DND-41 (cell line): ENCODE measurements at regions not wholly inside any gene's neighbourhood (a gene's known extent, or its start where the extent isn't known, plus 50 kb on each side); places are given as distances from the start of the nearest gene placed in this dataset.

Experiments used
- EZH2 ChIP-seq: IDR thresholded peaks from 3 replicates; pipeline ENCODE4 v1.6.1; 2012; ENCODE audit warnings: borderline replicate concordance, low read depth, mild to moderate bottlenecking, moderate library complexity, low read length, inconsistent platforms; ENCODE audit not compliant: severe bottlenecking
- TF ChIP-seq, protein P1 (sequence below): IDR thresholded peaks from 2 replicates; pipeline ENCODE4 v1.5.1; 2012; ENCODE audit warnings: borderline replicate concordance, low read length, moderate library complexity, mild to moderate bottlenecking; ENCODE audit not compliant: poor library complexity, severe bottlenecking; ENCODE audit errors: extremely low read depth

DNA sequence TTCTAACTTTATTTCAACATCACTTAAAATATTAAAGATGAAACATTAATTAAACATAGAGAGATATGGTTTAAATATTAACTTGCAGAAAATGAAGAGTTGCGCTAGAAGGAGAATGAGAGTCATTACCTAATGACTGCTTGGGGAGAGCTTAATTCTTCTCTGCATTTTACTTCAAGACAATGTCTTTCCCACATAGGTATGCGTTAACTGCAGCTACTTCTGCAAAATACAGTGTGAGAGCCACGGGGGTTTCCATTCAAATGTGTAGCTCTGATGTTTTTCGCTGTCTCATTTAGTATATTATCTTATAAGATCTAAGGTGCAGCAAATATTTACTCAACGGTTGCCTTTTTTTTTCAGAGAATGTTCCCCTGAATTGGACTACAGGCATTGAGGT, 126.7 kb downstream of the TMX3 start:
- TF ChIP-seq, protein P1, sequence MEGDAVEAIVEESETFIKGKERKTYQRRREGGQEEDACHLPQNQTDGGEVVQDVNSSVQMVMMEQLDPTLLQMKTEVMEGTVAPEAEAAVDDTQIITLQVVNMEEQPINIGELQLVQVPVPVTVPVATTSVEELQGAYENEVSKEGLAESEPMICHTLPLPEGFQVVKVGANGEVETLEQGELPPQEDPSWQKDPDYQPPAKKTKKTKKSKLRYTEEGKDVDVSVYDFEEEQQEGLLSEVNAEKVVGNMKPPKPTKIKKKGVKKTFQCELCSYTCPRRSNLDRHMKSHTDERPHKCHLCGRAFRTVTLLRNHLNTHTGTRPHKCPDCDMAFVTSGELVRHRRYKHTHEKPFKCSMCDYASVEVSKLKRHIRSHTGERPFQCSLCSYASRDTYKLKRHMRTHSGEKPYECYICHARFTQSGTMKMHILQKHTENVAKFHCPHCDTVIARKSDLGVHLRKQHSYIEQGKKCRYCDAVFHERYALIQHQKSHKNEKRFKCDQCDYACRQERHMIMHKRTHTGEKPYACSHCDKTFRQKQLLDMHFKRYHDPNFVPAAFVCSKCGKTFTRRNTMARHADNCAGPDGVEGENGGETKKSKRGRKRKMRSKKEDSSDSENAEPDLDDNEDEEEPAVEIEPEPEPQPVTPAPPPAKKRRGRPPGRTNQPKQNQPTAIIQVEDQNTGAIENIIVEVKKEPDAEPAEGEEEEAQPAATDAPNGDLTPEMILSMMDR = no peak
- no peak for TF ChIP-seq EZH2
